GM18517 (cell line): ENCODE measurements at regions not wholly inside any gene's neighbourhood (a gene's known extent, or its start where the extent isn't known, plus 50 kb on each side); places are given as distances from the start of the nearest gene placed in this dataset.
"Not testable (repeated sequence)": the region's sequence is repeated elsewhere in the genome, so short reads cannot be mapped to it uniquely, and the experiment has no call there.

Experiments
- ATAC-seq: cut with Tn5 transposase; IDR thresholded peaks from one replicate; pipeline ENCODE4 v1.9.1; 2021; ENCODE audit warnings: mild to moderate bottlenecking, moderate library complexity; ENCODE audit not compliant: unreplicated experiment

DNA sequence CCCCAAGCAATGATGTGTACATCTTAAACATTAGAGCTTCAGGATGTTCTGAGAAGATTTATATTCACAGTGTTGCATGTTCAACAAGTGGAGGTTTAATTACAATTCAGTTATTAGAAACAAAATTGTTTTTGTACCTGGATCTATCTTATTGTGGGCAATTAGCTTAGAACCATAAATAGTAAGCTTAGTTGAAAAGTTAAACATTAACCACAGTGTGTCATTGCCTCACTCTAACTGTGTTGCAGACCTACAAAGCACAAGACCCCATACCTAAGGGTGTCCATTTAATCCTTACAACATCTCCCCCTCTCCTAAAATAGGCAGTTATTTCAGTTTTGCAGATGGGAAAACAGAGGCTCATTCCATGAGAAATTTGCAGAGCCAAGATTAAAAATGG is 632.0 kb upstream of the SOX9 start:
- ATAC-seq: no peak

- ATAC-seq: no peak
Observed at GRCh38 chr17:71494062-71494855, 626.6 kb upstream of the SOX9 start.

GRCh38 chr17:71495420-71495819 is 625.4 kb upstream of the SOX9 start:
- ATAC-seq: no peak

DNA sequence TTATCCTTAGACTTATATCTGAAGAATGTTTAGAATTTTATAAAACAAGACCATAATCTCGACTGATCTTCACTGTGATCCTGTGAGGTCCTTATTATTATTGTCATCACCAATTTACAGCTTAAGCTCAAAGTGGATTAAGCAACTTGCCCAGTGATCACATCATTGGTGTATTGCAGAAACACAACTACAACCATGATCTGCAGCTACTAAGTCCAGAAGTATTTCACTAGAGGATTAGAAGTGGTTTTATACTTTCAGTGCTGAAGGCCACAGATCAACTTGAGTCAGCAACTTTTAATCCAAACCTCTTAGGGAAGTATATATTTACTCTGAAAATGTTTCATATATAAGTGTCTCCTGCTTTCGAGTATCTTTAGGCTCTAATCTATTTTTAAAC is 624.3 kb upstream of the SOX9 start:
- no peak for ATAC-seq

- ATAC-seq: no peak
Observed at GRCh38 chr17:71500761-71501555, 619.9 kb upstream of the SOX9 start.

- no peak for ATAC-seq
Observed at GRCh38 chr17:71501711-71502110, 619.1 kb upstream of the SOX9 start.

DNA sequence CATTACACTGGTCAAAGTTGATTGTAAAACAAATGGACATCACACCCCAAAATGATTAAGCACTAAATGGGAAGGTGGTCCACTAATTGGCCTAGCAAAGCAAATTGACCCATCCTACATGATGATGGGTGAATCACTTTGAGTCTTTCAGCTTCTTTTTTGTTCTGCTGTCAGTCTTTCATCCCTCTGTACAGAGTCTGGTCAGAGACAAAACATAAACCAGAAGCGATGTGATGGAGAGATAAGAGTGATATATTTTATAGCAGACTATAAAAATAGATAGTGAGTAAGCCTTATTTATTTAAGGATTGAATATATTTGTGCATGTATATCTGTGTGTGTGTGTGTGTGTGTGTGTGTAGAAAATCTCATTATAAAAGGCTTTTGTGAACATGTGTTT is 618.4 kb upstream of the SOX9 start:
- no peak for ATAC-seq

DNA sequence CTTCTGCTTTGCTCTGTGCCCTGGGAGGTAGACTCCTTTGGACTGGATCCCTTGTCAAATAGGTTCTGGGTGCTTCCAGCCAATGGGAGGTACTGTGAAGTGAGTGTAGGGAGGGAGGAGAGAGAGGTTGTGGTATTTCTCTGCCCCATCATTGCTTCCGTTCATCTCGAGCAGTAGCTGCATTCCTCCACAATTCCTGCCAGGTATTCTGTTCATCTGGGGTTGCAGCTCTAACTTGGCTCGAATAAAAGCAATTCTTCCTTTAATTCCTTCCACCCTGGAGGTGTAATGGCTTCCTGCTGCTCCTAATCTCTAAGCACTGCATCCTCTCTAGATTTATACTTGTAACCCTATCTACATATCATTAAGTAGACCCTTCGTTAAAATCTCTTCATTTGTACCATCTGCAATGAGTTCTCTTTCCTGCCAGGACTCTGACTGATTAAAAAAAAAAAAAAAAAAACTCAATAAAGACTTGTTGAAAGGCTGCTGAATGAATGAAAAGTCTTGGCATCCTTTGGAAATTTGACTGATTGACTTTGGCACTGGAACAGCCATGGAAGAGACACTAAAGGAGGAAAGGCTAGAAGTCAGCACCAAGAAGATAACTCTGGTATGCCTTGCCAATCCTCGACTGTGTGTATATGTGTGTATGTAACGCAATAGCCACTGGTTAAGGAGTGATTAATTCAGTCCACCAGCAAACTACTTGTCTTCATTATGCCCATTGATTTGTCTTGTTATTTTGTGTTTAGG is 616.9 kb upstream of the SOX9 start:
- ATAC-seq: no peak

GRCh38 chr17:71505200-71505599 is 615.6 kb upstream of the SOX9 start:
- ATAC-seq: no peak

DNA sequence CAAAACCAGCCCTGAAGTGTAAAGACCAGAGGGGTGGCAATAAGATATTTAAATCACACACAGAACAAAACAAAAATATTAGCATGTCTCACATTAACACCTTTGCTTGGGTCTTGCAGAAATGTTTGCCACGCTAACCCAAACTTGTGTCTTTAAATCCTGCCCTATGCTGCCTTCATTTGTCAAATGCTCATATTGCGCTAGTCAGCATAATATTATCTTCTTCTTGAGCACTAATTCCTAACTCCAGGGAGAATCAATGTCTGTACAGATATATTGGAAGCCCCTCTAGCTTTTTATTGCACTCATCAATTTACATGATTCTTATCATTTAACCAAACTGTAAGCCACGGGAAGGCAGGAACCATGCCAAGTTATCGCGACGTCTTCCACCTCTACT is 614.8 kb upstream of the SOX9 start:
- ATAC-seq: no peak

GRCh38 chr17:71511266-71511995 is 609.4 kb upstream of the SOX9 start:
- ATAC-seq: no peak

DNA sequence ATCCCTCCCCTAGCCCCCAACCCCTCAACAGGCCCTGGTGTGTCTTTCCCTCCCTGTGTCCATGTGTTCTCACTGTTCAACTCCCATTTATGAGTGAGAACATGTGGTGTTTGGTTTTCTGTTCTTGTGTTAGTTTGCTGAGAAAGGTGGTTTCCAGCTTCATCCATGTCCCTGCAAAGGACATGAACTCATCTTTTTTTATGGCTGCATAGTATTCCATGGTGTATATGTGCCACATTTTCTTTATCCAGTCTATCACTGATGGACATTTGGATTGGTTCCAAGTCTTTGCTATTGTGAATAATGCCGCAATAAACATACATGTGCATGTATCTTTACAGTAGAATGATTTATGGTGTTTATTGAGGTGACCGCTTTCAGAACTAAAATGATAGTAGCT is 607.1 kb upstream of the SOX9 start:
- not testable (repeated sequence) for ATAC-seq

GRCh38 chr17:71516149-71516548 is 604.7 kb upstream of the SOX9 start:
- no peak for ATAC-seq

DNA sequence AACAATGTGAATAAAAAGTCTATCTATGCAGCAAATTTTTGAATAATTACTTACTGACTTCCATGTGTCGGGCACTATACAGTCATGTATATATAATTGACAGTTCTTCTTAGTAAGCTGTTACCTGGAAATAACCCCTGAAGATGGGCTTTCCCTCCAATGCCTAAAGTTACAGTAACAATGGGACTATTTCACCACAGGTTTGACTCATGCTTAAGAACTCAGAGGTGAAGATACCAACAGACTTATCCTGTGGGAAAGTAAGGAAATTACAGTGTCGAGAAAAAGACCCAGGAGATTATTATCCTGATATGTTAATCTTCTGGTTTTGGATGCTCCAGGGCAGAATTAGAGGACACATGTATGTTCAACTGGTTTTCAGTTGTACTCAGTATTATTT is 601.5 kb upstream of the SOX9 start:
- no peak for ATAC-seq

DNA sequence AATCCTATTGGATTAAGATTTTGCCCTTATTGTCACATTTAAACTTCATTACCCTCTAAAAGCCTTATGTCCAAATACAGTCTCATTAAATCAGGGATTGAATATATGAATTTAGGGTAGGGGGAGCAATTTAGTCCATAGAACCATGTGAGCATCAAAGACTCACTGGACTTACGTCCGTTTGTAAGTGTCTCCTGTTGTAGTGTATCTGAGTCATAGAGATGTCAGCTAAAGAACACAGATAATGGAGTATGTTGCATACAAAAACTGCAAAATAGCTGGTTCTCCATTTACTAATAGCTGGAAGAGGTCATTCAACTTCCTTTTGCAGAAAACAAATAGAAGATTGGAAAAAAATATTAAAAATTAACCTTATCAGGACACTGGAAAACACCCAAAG is 599.1 kb upstream of the SOX9 start:
- ATAC-seq: no peak

DNA sequence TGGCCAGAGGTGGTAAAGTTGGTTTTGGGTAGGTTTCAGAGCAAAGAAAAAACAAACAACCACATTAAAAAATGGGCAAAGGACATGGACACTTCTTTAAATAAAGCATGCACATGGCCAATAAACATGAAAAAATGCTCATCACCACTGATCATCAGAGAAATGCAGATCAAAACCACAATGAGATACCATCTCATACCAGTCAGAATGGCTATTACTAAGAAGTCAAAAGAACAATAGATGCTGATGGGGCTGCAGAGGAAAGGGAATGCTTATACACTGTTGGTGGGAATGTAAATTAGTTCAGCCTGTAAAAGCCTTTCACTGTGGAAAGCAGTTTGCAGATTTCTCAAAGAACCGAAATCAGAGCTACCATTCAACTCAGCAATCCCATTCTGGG is 598.4 kb upstream of the SOX9 start:
- ATAC-seq: no peak

- ATAC-seq: no peak
Observed at GRCh38 chr17:71527311-71527710, 593.5 kb upstream of the SOX9 start.

DNA sequence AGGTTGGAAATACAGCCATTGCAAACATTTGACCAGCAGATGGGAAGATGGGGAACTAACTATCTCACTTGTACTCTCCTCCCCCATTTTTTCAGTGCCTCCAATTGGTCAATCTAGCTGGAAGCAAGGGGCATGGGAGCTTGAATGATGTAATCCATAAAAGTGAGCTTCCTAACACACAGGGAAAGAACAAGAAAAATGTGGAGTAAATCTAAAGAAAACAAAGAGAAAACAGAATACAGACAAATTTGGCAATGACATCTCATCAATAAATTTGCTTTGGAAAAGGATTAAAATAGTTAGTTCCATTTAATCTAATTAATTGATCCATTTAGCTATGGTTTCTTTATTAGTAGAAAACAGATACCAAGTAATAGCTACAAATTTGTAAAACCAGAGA is 592.6 kb upstream of the SOX9 start:
- ATAC-seq: no peak

DNA sequence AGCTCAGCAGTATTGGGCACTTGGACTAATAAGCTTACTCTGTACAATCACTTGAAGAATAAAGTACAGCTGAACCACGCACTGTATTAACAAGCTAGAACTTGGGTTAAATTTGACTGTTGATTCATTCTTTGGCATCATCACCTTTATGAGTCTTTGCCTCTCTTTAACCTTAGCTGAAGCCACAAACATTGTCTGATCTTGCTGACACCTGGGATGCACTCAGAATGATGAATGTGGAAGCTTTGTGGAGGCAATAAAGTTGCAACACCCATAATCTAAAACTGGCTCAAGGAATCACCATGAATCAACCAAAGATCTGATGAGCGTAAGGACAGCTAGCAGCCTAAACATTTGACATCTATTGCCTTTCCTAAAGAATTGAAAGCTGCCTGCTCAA is 590.6 kb upstream of the SOX9 start:
- no peak for ATAC-seq

DNA sequence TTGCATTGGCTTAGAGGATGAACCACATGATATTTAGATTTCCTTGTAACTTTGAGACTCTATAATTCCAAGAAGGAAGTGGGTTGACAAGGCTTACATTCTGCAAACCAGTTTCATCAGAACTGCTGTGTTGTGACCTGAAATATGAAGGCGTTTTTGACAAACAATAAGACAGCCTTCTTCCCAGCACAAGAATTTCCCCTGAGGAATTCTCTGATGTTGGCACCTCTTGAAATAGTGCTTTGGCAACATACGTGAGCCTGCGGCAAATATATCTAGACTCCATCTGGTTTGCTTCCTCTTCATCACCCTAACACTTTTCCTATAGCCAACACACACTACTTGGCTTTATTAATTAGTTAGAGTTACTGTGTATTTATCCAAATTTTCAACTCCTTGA is 585.5 kb upstream of the SOX9 start:
- no peak for ATAC-seq

DNA sequence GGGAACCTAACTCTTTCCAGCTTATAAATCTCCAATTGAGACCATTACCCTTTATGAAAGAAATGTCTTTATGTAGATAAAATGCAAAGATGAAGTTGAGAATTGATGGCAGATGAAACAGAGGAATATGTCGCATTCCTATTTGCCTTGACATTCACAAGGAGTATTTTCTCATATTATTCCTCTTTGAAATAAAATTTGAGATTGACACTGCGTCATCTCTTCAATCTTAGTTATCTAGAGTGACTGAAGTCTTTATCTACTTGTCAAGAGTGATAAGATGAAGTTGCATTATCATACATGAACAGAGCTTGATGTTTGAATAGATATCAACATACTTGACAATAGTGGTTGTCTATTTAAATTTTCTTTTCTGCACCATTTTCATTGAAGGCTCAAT is 574.4 kb upstream of the SOX9 start:
- ATAC-seq: no peak
